ENCODE measurements at regions not wholly inside any gene's neighbourhood (a gene's known extent, or its start where the extent isn't known, plus 50 kb on each side); places are given as distances from the start of the nearest gene placed in this dataset.

DNA sequence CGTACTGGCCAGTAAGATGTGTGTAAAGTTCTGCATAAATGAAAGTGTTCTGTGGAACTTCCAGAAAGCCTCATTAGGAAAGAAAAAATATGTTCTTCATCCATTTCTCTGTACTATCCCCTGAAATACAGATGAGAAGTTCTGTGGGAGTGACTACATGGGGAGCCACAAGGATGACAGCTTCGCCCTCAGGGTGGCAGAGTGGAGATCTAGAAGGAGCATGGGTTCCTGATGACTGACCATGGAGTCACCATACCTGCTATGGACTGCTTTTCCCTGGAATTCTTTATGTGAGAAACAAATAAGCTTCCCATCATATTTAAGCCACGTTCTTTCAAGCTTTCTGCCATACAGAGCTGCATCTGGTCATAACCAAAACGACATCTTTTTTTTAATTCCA is 113.9 kb upstream of the RGS1 start:
- TF ChIP-seq POLR2A (IDR thresholded peaks at IDR 0.05; ENCODE audit: low read depth) = no peak
- TF ChIP-seq, protein P1, sequence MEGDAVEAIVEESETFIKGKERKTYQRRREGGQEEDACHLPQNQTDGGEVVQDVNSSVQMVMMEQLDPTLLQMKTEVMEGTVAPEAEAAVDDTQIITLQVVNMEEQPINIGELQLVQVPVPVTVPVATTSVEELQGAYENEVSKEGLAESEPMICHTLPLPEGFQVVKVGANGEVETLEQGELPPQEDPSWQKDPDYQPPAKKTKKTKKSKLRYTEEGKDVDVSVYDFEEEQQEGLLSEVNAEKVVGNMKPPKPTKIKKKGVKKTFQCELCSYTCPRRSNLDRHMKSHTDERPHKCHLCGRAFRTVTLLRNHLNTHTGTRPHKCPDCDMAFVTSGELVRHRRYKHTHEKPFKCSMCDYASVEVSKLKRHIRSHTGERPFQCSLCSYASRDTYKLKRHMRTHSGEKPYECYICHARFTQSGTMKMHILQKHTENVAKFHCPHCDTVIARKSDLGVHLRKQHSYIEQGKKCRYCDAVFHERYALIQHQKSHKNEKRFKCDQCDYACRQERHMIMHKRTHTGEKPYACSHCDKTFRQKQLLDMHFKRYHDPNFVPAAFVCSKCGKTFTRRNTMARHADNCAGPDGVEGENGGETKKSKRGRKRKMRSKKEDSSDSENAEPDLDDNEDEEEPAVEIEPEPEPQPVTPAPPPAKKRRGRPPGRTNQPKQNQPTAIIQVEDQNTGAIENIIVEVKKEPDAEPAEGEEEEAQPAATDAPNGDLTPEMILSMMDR (IDR thresholded peaks at IDR 0.05) = no peak
